ENCODE measurements at regions not wholly inside any gene's neighbourhood (a gene's known extent, or its start where the extent isn't known, plus 50 kb on each side); places are given as distances from the start of the nearest gene placed in this dataset.

GRCh38 chr6:44614396-44614795 lies 226.9 kb downstream of the CDC5L start:
- no peak for DNase-seq

GRCh38 chr6:44615621-44616020 lies 228.1 kb downstream of the CDC5L start:
- no peak for DNase-seq

- no peak for DNase-seq
Observed at GRCh38 chr6:44617416-44617815, 229.9 kb downstream of the CDC5L start.

- DNase-seq = no peak
Observed at GRCh38 chr6:44618371-44618770, 230.9 kb downstream of the CDC5L start.

GRCh38 chr6:44620922-44621321 lies 233.4 kb downstream of the CDC5L start:
- DNase-seq = no peak

- DNase-seq = no peak
Observed at GRCh38 chr6:44621846-44622245, 234.3 kb downstream of the CDC5L start.

GRCh38 chr6:44622555-44622954 lies 235.0 kb downstream of the CDC5L start:
- DNase-seq = no peak

- no peak for DNase-seq
Observed at GRCh38 chr6:44622956-44623355, 235.4 kb downstream of the CDC5L start.

GRCh38 chr6:44624226-44624625 lies 236.7 kb downstream of the CDC5L start:
- no peak for DNase-seq

- DNase-seq = no peak
Observed at GRCh38 chr6:44624936-44625573, 237.5 kb downstream of the CDC5L start.

GRCh38 chr6:44625996-44626395 lies 238.5 kb downstream of the CDC5L start:
- DNase-seq = no peak

- no peak for DNase-seq
Observed at GRCh38 chr6:44626616-44627015, 239.1 kb downstream of the CDC5L start.

- DNase-seq = no peak
Observed at GRCh38 chr6:44627091-44627882, 239.8 kb downstream of the CDC5L start.

GRCh38 chr6:44627883-44628271 lies 240.4 kb downstream of the CDC5L start:
- DNase-seq = no peak

- DNase-seq = no peak
Observed at GRCh38 chr6:44628347-44628746, 240.8 kb downstream of the CDC5L start.

GRCh38 chr6:44629636-44630035 lies 242.1 kb downstream of the CDC5L start:
- DNase-seq = no peak

GRCh38 chr6:44630125-44631028 lies 242.9 kb downstream of the CDC5L start:
- DNase-seq = peak; percentile 68

- no peak for DNase-seq
Observed at GRCh38 chr6:44631968-44632367, 244.5 kb downstream of the CDC5L start.

- DNase-seq = no peak
Observed at GRCh38 chr6:44634321-44634720, 246.8 kb downstream of the CDC5L start.

GRCh38 chr6:44635486-44635885 lies 248.0 kb downstream of the CDC5L start:
- DNase-seq = no peak

GRCh38 chr6:44636561-44637248 lies 249.2 kb downstream of the CDC5L start:
- no peak for DNase-seq

GRCh38 chr6:44641344-44642031 lies 254.0 kb downstream of the CDC5L start:
- no peak for DNase-seq

Measured in activated CD8-positive, alpha-beta memory T cell treated with anti-CD3 and anti-CD28 coated beads, Interleukin-2, amount 50 U/mL, for 48 hours (primary cell).